SU-DHL-6 (cell line): ENCODE measurements at regions not wholly inside any gene's neighbourhood (a gene's known extent, or its start where the extent isn't known, plus 50 kb on each side); places are given as distances from the start of the nearest gene placed in this dataset.

Source experiments
- EZH2phosphoT487 ChIP-seq: fragments of 200-600 bp; sonication (generic), shearing (Covaris generic); conservative IDR thresholded peaks from 2 replicates; pipeline ENCODE4 v1.6.1; 2018; ENCODE audit warnings: mild to moderate bottlenecking, antibody characterized with exemption, low read length, moderate library complexity, mixed read lengths
- TF ChIP-seq, protein P1 (sequence below): fragments of 200-600 bp; sonication (generic); IDR thresholded peaks from one replicate; pipeline ENCODE4 v1.5.1; 2017; ENCODE audit warnings: antibody characterized with exemption, mild to moderate bottlenecking, low read length, moderate library complexity; ENCODE audit not compliant: insufficient read depth, poor library complexity, severe bottlenecking

DNA sequence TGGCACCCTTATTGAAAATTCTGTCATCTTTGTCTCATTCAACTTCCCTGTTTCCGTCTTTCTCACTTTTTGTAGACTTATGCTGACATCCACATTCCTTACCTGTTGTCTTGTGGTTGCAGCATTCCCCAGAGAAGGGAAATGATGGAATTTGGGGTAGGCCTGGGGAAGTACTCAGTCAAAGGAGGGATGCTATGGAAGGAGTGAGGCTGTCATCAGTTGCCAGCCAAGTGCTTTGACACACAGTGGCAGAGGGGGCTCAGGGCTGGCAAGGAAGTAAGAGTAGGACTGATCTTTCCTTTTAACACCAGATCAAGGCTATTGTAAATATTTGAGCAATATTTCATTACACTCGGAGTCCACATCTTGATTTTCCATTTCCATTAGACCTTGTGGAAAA lies 64.4 kb downstream of the RPLP1 start:
- TF ChIP-seq, protein P1, sequence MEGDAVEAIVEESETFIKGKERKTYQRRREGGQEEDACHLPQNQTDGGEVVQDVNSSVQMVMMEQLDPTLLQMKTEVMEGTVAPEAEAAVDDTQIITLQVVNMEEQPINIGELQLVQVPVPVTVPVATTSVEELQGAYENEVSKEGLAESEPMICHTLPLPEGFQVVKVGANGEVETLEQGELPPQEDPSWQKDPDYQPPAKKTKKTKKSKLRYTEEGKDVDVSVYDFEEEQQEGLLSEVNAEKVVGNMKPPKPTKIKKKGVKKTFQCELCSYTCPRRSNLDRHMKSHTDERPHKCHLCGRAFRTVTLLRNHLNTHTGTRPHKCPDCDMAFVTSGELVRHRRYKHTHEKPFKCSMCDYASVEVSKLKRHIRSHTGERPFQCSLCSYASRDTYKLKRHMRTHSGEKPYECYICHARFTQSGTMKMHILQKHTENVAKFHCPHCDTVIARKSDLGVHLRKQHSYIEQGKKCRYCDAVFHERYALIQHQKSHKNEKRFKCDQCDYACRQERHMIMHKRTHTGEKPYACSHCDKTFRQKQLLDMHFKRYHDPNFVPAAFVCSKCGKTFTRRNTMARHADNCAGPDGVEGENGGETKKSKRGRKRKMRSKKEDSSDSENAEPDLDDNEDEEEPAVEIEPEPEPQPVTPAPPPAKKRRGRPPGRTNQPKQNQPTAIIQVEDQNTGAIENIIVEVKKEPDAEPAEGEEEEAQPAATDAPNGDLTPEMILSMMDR: no peak
- no peak for TF ChIP-seq EZH2phosphoT487
